ENCODE measurements at regions not wholly inside any gene's neighbourhood (a gene's known extent, or its start where the extent isn't known, plus 50 kb on each side); places are given as distances from the start of the nearest gene placed in this dataset.

- Histone ChIP-seq H2AFZ (ENCODE audit: low read length) (no peak overlapping the region), H3K23me2 (ENCODE audit: low read depth, low read length) (no peaks in the 10 kb centered on the region), H3K4ac (replicated peaks; ENCODE audit: insufficient read length, low read depth, low read length) (no peak overlapping the region), H2AK5ac (ENCODE audit: low read depth, low read length) (no peak overlapping the region), H3K79me1 (ENCODE audit: low read depth, low read length) (no peaks in the 10 kb centered on the region), H4K20me1 (replicated peaks in 1 of 2; ENCODE audit: control insufficient read depth in 1 of 2, insufficient read depth in 2 of 2, low read length in 2 of 2) (no peaks in the 10 kb centered on the region), H3K79me2 (ENCODE audit: control insufficient read depth in 1 of 2, insufficient read depth in 2 of 2, low read length in 2 of 2) (no peaks in the 10 kb centered on the region), H3K9me3 (ENCODE audit: insufficient read depth in 2 of 2, low read depth in 1 of 2, low read length in 1 of 2) (no peaks in the 10 kb centered on the region), H3K9ac (replicated peaks in 1 of 4; ENCODE audit: extremely low read depth in 1 of 4, low read depth in 3 of 4, low read length in 3 of 4) (no peak overlapping the region), H4K5ac (ENCODE audit: insufficient read length, low read depth, low read length) (no peak overlapping the region), H2BK12ac (ENCODE audit: low read depth, low read length) (no peak overlapping the region), H2BK120ac (replicated peaks; ENCODE audit: low read depth, low read length) (no peak overlapping the region), H3K56ac (replicated peaks; ENCODE audit: insufficient read length, low read depth, low read length) (no peak overlapping the region), H2BK20ac (ENCODE audit: low read length) (no peak overlapping the region), H3K27me3 (replicated peaks in 1 of 4; ENCODE audit: control insufficient read depth in 3 of 4, extremely low read depth in 1 of 4, insufficient read depth in 3 of 4, low read length in 3 of 4) (no peaks in the 10 kb centered on the region), H2BK5ac (ENCODE audit: low read depth, low read length) (no peak overlapping the region), H3K36me3 (ENCODE audit: control insufficient read depth in 2 of 4, insufficient read depth in 4 of 4, low read length in 3 of 4) (no peaks in the 10 kb centered on the region), H3K4me1 (replicated peaks in 1 of 4; ENCODE audit: control insufficient read depth in 3 of 4, insufficient read depth in 4 of 4, low read length in 3 of 4) (no peaks in the 10 kb centered on the region), H4K8ac (ENCODE audit: extremely low read depth, insufficient read depth, low read length) (no peak overlapping the region), H2BK15ac (ENCODE audit: low read length) (no peak overlapping the region), H3K18ac (ENCODE audit: extremely low read depth, low read length) (no peak overlapping the region), H3K14ac (ENCODE audit: insufficient read length) (no peak overlapping the region), H3K4me2 (ENCODE audit: insufficient read depth in 1 of 2, low read depth in 2 of 2, low read length in 2 of 2) (no peak overlapping the region), H3K23ac (ENCODE audit: insufficient read length) (no peak overlapping the region), H3K27ac (ENCODE audit: low read depth, low read length) (no peak overlapping the region), H3K4me3 (ENCODE audit: extremely low read depth in 1 of 4, insufficient read depth in 2 of 4, low read depth in 3 of 4, low read length in 4 of 4) (no peak overlapping the region), H4K91ac (replicated peaks; ENCODE audit: insufficient read length, low read length) (no peak overlapping the region)
- FAIRE-seq (no peak), DNase-seq (ENCODE audit: low read depth in 1 of 2, low spot score in 2 of 2) (no peak)
- WGBS, 2 experiments (ENCODE audit: extremely low coverage in 1 of 2, insufficient coverage in 1 of 2, insufficient read length in 1 of 2, insufficient replicate concordance in 2 of 2, low coverage in 1 of 2, low lambda C conversion rate in 2 of 2, missing lambda C conversion rate in 1 of 2): 86% methylated on average over 5 of the region's 5 CpGs; no CpG with 5 or more reads in 1 of the 2 experiments
- POLR2A ChIA-PET (ENCODE audit: partially characterized antibody): no interaction called here
- CTCF ChIA-PET (ENCODE audit: partially characterized antibody): interaction anchor here (0.9 to 2.1 kb wide), 2 partner anchors 29 to 47 kb away, joined by 3 to 5 read pairs; no protein-coding TSS in a partner anchor
- TF ChIP-seq NANOG (IDR thresholded peaks at IDR 0.05; ENCODE audit: insufficient read depth, low read depth, low read length, poor library complexity, severe bottlenecking) (no peak), TBP (IDR thresholded peaks at IDR 0.05; ENCODE audit: low read depth, low read length) (no peak), SP2 (IDR thresholded peaks at IDR 0.05; ENCODE audit: low read length) (no peak), CBX8 (IDR thresholded peaks at IDR 0.05; ENCODE audit: borderline replicate concordance, low read depth, low read length) (no peak), SRF (IDR thresholded peaks at IDR 0.05; ENCODE audit: low read depth, low read length) (no peak), KDM5A (IDR thresholded peaks at IDR 0.05; ENCODE audit: low read length) (no peak), EP300 (IDR thresholded peaks at IDR 0.05; ENCODE audit: borderline replicate concordance in 1 of 2, low read depth in 2 of 2, low read length in 2 of 2) (no peak)
Observed at GRCh38 chr11:81449588-81450156, 1284.0 kb downstream of the FAM181B start.

All from H1 (cell line).